GM23338 (cell line): ENCODE measurements at regions not wholly inside any gene's neighbourhood (a gene's known extent, or its start where the extent isn't known, plus 50 kb on each side); places are given as distances from the start of the nearest gene placed in this dataset.

Experiments used
- ATAC-seq: fragments of 200-7000 bp; cut with Tn5 transposase; 3 replicates; pipeline ENCODE4 v1.9.1; 2020
- DNase-seq: peaks from one replicate; pipeline ENCODE4 v3.0.0-alpha.2; 2015; ENCODE audit warnings: low spot score
- H2AFZ ChIP-seq: fragments of 200-600 bp; sonication (generic); 2 replicates; pipeline ENCODE4 v1.8.0; 2016; ENCODE audit warnings: antibody characterized with exemption, mild to moderate bottlenecking, moderate library complexity
- H3F3A ChIP-seq: fragments of 200-600 bp; sonication (generic); replicated peaks from 2 replicates; pipeline ENCODE4 v1.8.0; 2017; ENCODE audit warnings: antibody characterized with exemption, mixed run types, low read depth
- H3K27ac ChIP-seq: fragments of 200-600 bp; sonication (generic); 2 replicates; pipeline ENCODE4 v1.6.1; 2016; ENCODE audit warnings: low read depth
- H3K27me3 ChIP-seq: fragments of 200-600 bp; sonication (generic); 2 replicates; pipeline ENCODE4 v1.8.0; 2016; ENCODE audit warnings: mild to moderate bottlenecking, mixed run types, moderate library complexity; ENCODE audit not compliant: insufficient read depth
- H3K36me3 ChIP-seq: fragments of 200-600 bp; sonication (generic); 2 replicates; pipeline ENCODE4 v1.8.0; 2016; ENCODE audit warnings: mild to moderate bottlenecking; ENCODE audit not compliant: insufficient read depth
- H3K4me1 ChIP-seq: fragments of 200-600 bp; sonication (generic); 2 replicates; pipeline ENCODE4 v1.8.0; 2016; ENCODE audit warnings: mild to moderate bottlenecking, moderate library complexity; ENCODE audit not compliant: insufficient read depth
- H3K4me2 ChIP-seq: fragments of 200-600 bp; sonication (generic); 2 replicates; pipeline ENCODE4 v1.7.1; 2017; ENCODE audit warnings: mixed run types
- H3K4me3 ChIP-seq: fragments of 200-600 bp; sonication (generic); 2 replicates; pipeline ENCODE4 v1.6.1; 2016; ENCODE audit warnings: mixed run types
- H3K79me2 ChIP-seq: fragments of 200-600 bp; sonication (generic); replicated peaks from 2 replicates; pipeline ENCODE4 v1.8.0; 2017; ENCODE audit warnings: mild to moderate bottlenecking; ENCODE audit not compliant: insufficient read depth
- H3K9me2 ChIP-seq: fragments of 200-600 bp; sonication (generic); 2 replicates; pipeline ENCODE4 v1.8.0; 2017; ENCODE audit not compliant: insufficient read depth
- H4K20me1 ChIP-seq: fragments of 200-600 bp; sonication (generic); replicated peaks from 2 replicates; pipeline ENCODE4 v1.8.0; 2017; ENCODE audit warnings: mild to moderate bottlenecking; ENCODE audit not compliant: insufficient read depth
- H3K27ac Mint-ChIP-seq: 2 replicates; pipeline ENCODE4 v1.8.0; 2020; ENCODE audit warnings: inconsistent platforms, mild to moderate bottlenecking, moderate library complexity, mixed read lengths
- H3K27me3 Mint-ChIP-seq: 3 replicates; pipeline ENCODE4 v1.8.0; 2022; ENCODE audit warnings: low read depth, mild to moderate bottlenecking, moderate library complexity, mixed read lengths, inconsistent platforms; ENCODE audit not compliant: insufficient read depth, poor library complexity
- H3K36me3 Mint-ChIP-seq: 3 replicates; pipeline ENCODE4 v1.8.0; 2021; ENCODE audit warnings: low read depth, mild to moderate bottlenecking, inconsistent platforms, moderate library complexity, mixed read lengths
- H3K4me1 Mint-ChIP-seq: 3 replicates; pipeline ENCODE4 v1.8.0; 2020; ENCODE audit warnings: mild to moderate bottlenecking, inconsistent platforms, mixed read lengths
- H3K4me3 Mint-ChIP-seq: 3 replicates; pipeline ENCODE4 v1.8.0; 2021; ENCODE audit warnings: moderate library complexity, mild to moderate bottlenecking, inconsistent platforms, mixed read lengths
- H3K9me3 Mint-ChIP-seq: 3 replicates; pipeline ENCODE4 v1.8.0; 2020; ENCODE audit warnings: moderate library complexity, mild to moderate bottlenecking, inconsistent platforms, mixed read lengths
- CREB1 ChIP-seq: fragments of 250-450 bp; sonication (Bioruptor Pico); IDR thresholded peaks from 2 replicates; pipeline ENCODE4 v1.5.0; 2020; ENCODE audit warnings: low read depth, mild to moderate bottlenecking, moderate library complexity
- EZH2phosphoT487 ChIP-seq: fragments of 200-600 bp; sonication (generic); IDR thresholded peaks from one replicate; pipeline ENCODE4 v1.8.1; 2018; ENCODE audit warnings: antibody characterized with exemption; ENCODE audit not compliant: unreplicated experiment
- NANOG ChIP-seq: IDR thresholded peaks from 2 replicates; pipeline ENCODE4 v1.6.1; 2016; ENCODE audit warnings: antibody characterized with exemption, borderline replicate concordance
- POLR2AphosphoS5 ChIP-seq: IDR thresholded peaks from 2 replicates; pipeline ENCODE4 v1.6.1; 2016; ENCODE audit warnings: antibody characterized with exemption, low read depth
- STAT1 ChIP-seq: IDR thresholded peaks from one replicate; pipeline ENCODE4 v1.6.1; 2016; ENCODE audit warnings: antibody characterized with exemption; ENCODE audit not compliant: unreplicated experiment
- ZNF114 ChIP-seq: fragments of 250-450 bp; sonication (Bioruptor Pico); IDR thresholded peaks from 2 replicates; pipeline ENCODE4 v1.5.0; 2020; ENCODE audit warnings: mild to moderate bottlenecking, moderate library complexity
- ZNF331 ChIP-seq: fragments of 250-450 bp; sonication (Bioruptor Pico); IDR thresholded peaks from 2 replicates; pipeline ENCODE4 v1.5.0; 2020; ENCODE audit warnings: low read depth, mild to moderate bottlenecking, moderate library complexity
- TF ChIP-seq, protein P1 (sequence below): fragments of 250-450 bp; sonication (Bioruptor Pico); IDR thresholded peaks from 2 replicates; pipeline ENCODE4 v1.5.0; 2020; ENCODE audit warnings: mild to moderate bottlenecking, moderate library complexity
- TF ChIP-seq, protein P2 (sequence below): IDR thresholded peaks from 2 replicates; pipeline ENCODE4 v1.6.1; 2016; ENCODE audit warnings: antibody characterized with exemption
- TF ChIP-seq, protein P3 (sequence below): IDR thresholded peaks from one replicate; pipeline ENCODE4 v1.6.1; 2018; ENCODE audit warnings: antibody characterized with exemption; ENCODE audit not compliant: unreplicated experiment

DNA sequence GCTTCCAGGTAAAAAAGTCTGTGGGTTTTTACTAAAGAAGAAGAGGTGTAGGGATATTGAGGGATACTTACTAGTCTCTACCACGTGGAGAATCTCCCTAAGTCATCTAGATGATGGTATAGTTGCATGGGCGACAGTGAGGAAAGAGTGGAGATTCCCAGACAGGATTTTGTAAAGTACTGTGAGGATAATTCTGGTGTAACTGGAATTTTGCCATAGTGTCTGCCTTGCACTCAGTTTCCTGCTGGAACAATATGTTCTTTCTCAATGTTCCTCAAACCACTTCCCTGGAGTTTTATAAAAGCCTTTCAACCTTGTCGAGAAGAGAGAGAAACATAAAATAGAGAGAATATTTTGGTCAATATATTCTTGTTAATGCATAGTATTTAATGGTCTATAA lies 95.1 kb upstream of the WLS start:
- no peak overlapping the region for H2AFZ ChIP-seq
- no peaks in the 10 kb centered on the region for H3K9me2 ChIP-seq
- H3K36me3 ChIP-seq, result no peaks in the 10 kb centered on the region
- no peaks in the 10 kb centered on the region for H3K4me1 Mint-ChIP-seq
- H3K4me2 ChIP-seq, result no peak overlapping the region
- ATAC-seq (no peak), DNase-seq (no peak)
- no peak overlapping the region for H3K4me3 Mint-ChIP-seq
- no peak overlapping the region for H3K4me3 ChIP-seq
- H4K20me1 ChIP-seq, result no peaks in the 10 kb centered on the region
- H3K27ac ChIP-seq, result no peak overlapping the region
- no peak for TF ChIP-seq CREB1 (CRISPR knock-in tag)
- TF ChIP-seq ZNF114 (CRISPR knock-in tag), result no peak
- no peaks in the 10 kb centered on the region for H3K79me2 ChIP-seq
- H3F3A ChIP-seq, result no peaks in the 10 kb centered on the region
- H3K27me3 Mint-ChIP-seq, result peaks cover 2% of the 10 kb centered on the region
- H3K9me3 Mint-ChIP-seq, result no peaks in the 10 kb centered on the region
- H3K27me3 ChIP-seq, result no peaks in the 10 kb centered on the region
- no peaks in the 10 kb centered on the region for H3K4me1 ChIP-seq
- H3K36me3 Mint-ChIP-seq, result no peaks in the 10 kb centered on the region
- no peak overlapping the region for H3K27ac Mint-ChIP-seq

DNA sequence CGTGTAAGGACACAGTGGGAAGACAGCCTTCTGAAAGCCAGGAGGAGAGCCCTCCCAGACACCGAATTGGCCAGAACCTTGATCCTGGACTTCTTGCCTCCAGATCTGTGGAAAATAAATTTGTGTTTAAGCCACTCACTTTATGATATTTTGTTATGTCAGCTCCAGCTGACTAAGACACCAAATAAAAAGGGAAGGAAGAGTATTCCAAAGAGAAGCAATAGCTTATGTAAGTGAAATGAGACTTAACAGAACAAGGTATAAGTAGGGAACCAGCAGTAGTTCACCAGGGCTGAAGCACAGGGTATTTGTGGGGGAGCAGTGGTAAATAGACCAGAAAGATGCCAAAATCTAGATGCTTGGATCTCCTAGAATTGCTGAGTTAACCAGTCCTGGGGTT lies 94.2 kb upstream of the WLS start:
- no peaks in the 10 kb centered on the region for H3K36me3 Mint-ChIP-seq
- H3K27ac Mint-ChIP-seq, result no peak overlapping the region
- DNase-seq, result no peak
- Histone ChIP-seq H2AFZ (no peak overlapping the region), H3K4me3 (no peak overlapping the region), H4K20me1 (no peaks in the 10 kb centered on the region), H3K9me2 (no peaks in the 10 kb centered on the region), H3K4me1 (no peaks in the 10 kb centered on the region), H3F3A (no peaks in the 10 kb centered on the region), H3K79me2 (no peaks in the 10 kb centered on the region), H3K36me3 (no peaks in the 10 kb centered on the region), H3K27me3 (no peaks in the 10 kb centered on the region), H3K27ac (no peak overlapping the region), H3K4me2 (no peak overlapping the region)
- H3K9me3 Mint-ChIP-seq, result no peaks in the 10 kb centered on the region
- peaks cover 2% of the 10 kb centered on the region for H3K27me3 Mint-ChIP-seq
- no peak overlapping the region for H3K4me3 Mint-ChIP-seq
- ATAC-seq, result no peak
- no peaks in the 10 kb centered on the region for H3K4me1 Mint-ChIP-seq
- TF ChIP-seq POLR2AphosphoS5, result no peak
- TF ChIP-seq NANOG, result no peak
- TF ChIP-seq, protein P1, sequence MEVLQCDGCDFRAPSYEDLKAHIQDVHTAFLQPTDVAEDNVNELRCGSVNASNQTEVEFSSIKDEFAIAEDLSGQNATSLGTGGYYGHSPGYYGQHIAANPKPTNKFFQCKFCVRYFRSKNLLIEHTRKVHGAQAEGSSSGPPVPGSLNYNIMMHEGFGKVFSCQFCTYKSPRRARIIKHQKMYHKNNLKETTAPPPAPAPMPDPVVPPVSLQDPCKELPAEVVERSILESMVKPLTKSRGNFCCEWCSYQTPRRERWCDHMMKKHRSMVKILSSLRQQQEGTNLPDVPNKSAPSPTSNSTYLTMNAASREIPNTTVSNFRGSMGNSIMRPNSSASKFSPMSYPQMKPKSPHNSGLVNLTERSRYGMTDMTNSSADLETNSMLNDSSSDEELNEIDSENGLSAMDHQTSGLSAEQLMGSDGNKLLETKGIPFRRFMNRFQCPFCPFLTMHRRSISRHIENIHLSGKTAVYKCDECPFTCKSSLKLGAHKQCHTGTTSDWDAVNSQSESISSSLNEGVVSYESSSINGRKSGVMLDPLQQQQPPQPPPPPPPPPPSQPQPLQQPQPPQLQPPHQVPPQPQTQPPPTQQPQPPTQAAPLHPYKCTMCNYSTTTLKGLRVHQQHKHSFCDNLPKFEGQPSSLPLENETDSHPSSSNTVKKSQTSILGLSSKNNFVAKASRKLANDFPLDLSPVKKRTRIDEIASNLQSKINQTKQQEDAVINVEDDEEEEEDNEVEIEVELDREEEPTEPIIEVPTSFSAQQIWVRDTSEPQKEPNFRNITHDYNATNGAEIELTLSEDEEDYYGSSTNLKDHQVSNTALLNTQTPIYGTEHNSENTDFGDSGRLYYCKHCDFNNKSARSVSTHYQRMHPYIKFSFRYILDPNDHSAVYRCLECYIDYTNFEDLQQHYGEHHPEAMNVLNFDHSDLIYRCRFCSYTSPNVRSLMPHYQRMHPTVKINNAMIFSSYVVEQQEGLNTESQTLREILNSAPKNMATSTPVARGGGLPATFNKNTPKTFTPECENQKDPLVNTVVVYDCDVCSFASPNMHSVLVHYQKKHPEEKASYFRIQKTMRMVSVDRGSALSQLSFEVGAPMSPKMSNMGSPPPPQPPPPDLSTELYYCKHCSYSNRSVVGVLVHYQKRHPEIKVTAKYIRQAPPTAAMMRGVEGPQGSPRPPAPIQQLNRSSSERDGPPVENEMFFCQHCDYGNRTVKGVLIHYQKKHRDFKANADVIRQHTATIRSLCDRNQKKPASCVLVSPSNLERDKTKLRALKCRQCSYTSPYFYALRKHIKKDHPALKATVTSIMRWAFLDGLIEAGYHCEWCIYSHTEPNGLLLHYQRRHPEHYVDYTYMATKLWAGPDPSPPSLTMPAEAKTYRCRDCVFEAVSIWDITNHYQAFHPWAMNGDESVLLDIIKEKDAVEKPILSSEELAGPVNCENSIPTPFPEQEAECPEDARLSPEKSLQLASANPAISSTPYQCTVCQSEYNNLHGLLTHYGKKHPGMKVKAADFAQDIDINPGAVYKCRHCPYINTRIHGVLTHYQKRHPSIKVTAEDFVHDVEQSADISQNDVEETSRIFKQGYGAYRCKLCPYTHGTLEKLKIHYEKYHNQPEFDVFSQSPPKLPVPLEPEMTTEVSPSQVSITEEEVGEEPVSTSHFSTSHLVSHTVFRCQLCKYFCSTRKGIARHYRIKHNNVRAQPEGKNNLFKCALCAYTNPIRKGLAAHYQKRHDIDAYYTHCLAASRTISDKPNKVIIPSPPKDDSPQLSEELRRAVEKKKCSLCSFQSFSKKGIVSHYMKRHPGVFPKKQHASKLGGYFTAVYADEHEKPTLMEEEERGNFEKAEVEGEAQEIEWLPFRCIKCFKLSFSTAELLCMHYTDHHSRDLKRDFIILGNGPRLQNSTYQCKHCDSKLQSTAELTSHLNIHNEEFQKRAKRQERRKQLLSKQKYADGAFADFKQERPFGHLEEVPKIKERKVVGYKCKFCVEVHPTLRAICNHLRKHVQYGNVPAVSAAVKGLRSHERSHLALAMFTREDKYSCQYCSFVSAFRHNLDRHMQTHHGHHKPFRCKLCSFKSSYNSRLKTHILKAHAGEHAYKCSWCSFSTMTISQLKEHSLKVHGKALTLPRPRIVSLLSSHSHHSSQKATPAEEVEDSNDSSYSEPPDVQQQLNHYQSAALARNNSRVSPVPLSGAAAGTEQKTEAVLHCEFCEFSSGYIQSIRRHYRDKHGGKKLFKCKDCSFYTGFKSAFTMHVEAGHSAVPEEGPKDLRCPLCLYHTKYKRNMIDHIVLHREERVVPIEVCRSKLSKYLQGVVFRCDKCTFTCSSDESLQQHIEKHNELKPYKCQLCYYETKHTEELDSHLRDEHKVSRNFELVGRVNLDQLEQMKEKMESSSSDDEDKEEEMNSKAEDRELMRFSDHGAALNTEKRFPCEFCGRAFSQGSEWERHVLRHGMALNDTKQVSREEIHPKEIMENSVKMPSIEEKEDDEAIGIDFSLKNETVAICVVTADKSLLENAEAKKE (CRISPR knock-in tag), result no peak
- TF ChIP-seq, protein P2, sequence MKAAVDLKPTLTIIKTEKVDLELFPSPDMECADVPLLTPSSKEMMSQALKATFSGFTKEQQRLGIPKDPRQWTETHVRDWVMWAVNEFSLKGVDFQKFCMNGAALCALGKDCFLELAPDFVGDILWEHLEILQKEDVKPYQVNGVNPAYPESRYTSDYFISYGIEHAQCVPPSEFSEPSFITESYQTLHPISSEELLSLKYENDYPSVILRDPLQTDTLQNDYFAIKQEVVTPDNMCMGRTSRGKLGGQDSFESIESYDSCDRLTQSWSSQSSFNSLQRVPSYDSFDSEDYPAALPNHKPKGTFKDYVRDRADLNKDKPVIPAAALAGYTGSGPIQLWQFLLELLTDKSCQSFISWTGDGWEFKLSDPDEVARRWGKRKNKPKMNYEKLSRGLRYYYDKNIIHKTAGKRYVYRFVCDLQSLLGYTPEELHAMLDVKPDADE, result no peak
- TF ChIP-seq, protein P3, sequence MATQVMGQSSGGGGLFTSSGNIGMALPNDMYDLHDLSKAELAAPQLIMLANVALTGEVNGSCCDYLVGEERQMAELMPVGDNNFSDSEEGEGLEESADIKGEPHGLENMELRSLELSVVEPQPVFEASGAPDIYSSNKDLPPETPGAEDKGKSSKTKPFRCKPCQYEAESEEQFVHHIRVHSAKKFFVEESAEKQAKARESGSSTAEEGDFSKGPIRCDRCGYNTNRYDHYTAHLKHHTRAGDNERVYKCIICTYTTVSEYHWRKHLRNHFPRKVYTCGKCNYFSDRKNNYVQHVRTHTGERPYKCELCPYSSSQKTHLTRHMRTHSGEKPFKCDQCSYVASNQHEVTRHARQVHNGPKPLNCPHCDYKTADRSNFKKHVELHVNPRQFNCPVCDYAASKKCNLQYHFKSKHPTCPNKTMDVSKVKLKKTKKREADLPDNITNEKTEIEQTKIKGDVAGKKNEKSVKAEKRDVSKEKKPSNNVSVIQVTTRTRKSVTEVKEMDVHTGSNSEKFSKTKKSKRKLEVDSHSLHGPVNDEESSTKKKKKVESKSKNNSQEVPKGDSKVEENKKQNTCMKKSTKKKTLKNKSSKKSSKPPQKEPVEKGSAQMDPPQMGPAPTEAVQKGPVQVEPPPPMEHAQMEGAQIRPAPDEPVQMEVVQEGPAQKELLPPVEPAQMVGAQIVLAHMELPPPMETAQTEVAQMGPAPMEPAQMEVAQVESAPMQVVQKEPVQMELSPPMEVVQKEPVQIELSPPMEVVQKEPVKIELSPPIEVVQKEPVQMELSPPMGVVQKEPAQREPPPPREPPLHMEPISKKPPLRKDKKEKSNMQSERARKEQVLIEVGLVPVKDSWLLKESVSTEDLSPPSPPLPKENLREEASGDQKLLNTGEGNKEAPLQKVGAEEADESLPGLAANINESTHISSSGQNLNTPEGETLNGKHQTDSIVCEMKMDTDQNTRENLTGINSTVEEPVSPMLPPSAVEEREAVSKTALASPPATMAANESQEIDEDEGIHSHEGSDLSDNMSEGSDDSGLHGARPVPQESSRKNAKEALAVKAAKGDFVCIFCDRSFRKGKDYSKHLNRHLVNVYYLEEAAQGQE, result no peak
- TF ChIP-seq ZNF331, result no peak
- TF ChIP-seq EZH2phosphoT487, result no peak
- no peak for TF ChIP-seq STAT1
- no peak for TF ChIP-seq CREB1 (CRISPR knock-in tag)
- TF ChIP-seq ZNF114 (CRISPR knock-in tag), result no peak
